T-cell (primary cell): ENCODE measurements at regions not wholly inside any gene's neighbourhood (a gene's known extent, or its start where the extent isn't known, plus 50 kb on each side); places are given as distances from the start of the nearest gene placed in this dataset.
"Not testable (repeated sequence)": the region's sequence is repeated elsewhere in the genome, so short reads cannot be mapped to it uniquely, and the experiment has no call there.

Experiments
- ATAC-seq, 4 experiments: fragments of 200-7000 bp in 3 of 4; fragments of 150-1000 bp in 1 of 4; cut with Tn5 transposase; replicated peaks in 1 of 4; 1 replicate in 3 of 4; 2 replicates in 1 of 4; pipeline ENCODE4 v1.10.0; 2021; ENCODE audit warnings: moderate library complexity in 3 of 4, mild to moderate bottlenecking in 2 of 4, moderate number of reproducible peaks in 1 of 4
- CTCF ChIA-PET, 2 donors: fragments of 300-600 bp; sonication (Branson Sonifier 250); formaldehyde crosslinking; loops; one replicate each; lab custom pipeline; 2022; ENCODE audit warnings: antibody characterized with exemption in 2 of 2; lab: Charles Lee
- POLR2A ChIA-PET, 2 donors: fragments of 300-600 bp; sonication (Branson Sonifier 250); formaldehyde crosslinking; loops; one replicate each; lab custom pipeline; 2022; ENCODE audit warnings: antibody characterized with exemption in 2 of 2; lab: Charles Lee
- DNase-seq, 35 experiments: peaks; one replicate each; pipeline versions ENCODE4 v3.0.0 to v3.0.0-alpha.2; 2013 to 2023
- H3K27ac ChIP-seq: one replicate; pipeline ENCODE4 v1.5.1; 2013; ENCODE audit warnings: low read length
- H3K27me3 ChIP-seq, 2 experiments: replicated peaks in 1 of 2; 1 replicate in 1 of 2; 2 replicates in 1 of 2; pipeline versions ENCODE4 v1.6.1 to v1.7.0; 2013; ENCODE audit warnings: low read length in 1 of 2, mixed read lengths in 1 of 2; ENCODE audit not compliant: control insufficient read depth in 2 of 2, insufficient read depth in 2 of 2; ENCODE audit errors: extremely low read depth in 1 of 2
- H3K36me3 ChIP-seq, 2 donors: 1 replicate in 1 of 2; 2 replicates in 1 of 2; pipeline versions ENCODE4 v1.6.1 to v1.7.0; 2013; ENCODE audit warnings: low read length in 1 of 2; ENCODE audit not compliant: control insufficient read depth in 2 of 2, insufficient read depth in 1 of 2; ENCODE audit errors: extremely low read depth in 1 of 2
- H3K4me1 ChIP-seq, 2 experiments: 1 replicate in 1 of 2; 2 replicates in 1 of 2; pipeline versions ENCODE4 v1.6.1 to v1.7.0; 2013; ENCODE audit warnings: low read length in 2 of 2, mixed read lengths in 1 of 2; ENCODE audit not compliant: insufficient read depth in 2 of 2, control insufficient read depth in 1 of 2; ENCODE audit errors: extremely low read depth in 1 of 2
- H3K4me3 ChIP-seq, 2 donors: 1 replicate in 1 of 2; 2 replicates in 1 of 2; pipeline versions ENCODE4 v1.5.1 to v1.7.0; 2013; ENCODE audit warnings: mild to moderate bottlenecking in 2 of 2, low read length in 1 of 2, moderate library complexity in 1 of 2; ENCODE audit not compliant: control insufficient read depth in 1 of 2; ENCODE audit errors: extremely low read depth in 1 of 2
- H3K9me3 ChIP-seq: 2 replicates; pipeline ENCODE4 v1.7.0; 2013
- H3K27ac Mint-ChIP-seq, 2 donors: one replicate each; pipeline ENCODE4 v1.8.0; 2020 to 2021; ENCODE audit warnings: mild to moderate bottlenecking in 2 of 2, mixed read lengths in 2 of 2
- H3K27me3 Mint-ChIP-seq, 2 donors: one replicate each; pipeline ENCODE4 v1.8.0; 2021 to 2022; ENCODE audit warnings: mixed read lengths in 2 of 2
- H3K36me3 Mint-ChIP-seq: one replicate; pipeline ENCODE4 v1.8.0; 2021; ENCODE audit warnings: mixed read lengths
- H3K4me1 Mint-ChIP-seq, 3 donors: one replicate each; pipeline ENCODE4 v1.8.0; 2020 to 2022; ENCODE audit warnings: mixed read lengths in 3 of 3, mild to moderate bottlenecking in 1 of 3
- H3K4me3 Mint-ChIP-seq, 3 donors: one replicate each; pipeline ENCODE4 v1.8.0; 2020 to 2022; ENCODE audit warnings: mild to moderate bottlenecking in 3 of 3, mixed read lengths in 3 of 3, moderate library complexity in 3 of 3
- H3K9me3 Mint-ChIP-seq, 3 donors: one replicate each; pipeline ENCODE4 v1.8.0; 2020 to 2022; ENCODE audit warnings: mixed read lengths in 3 of 3
- WGBS: methylation state at CpG from one replicate; pipeline ENCODE4 v1.1.5; 2013; ENCODE audit warnings: missing lambda C conversion rate; ENCODE audit not compliant: insufficient coverage; 5-methylcytosine and 5-hydroxymethylcytosine counted together

DNA sequence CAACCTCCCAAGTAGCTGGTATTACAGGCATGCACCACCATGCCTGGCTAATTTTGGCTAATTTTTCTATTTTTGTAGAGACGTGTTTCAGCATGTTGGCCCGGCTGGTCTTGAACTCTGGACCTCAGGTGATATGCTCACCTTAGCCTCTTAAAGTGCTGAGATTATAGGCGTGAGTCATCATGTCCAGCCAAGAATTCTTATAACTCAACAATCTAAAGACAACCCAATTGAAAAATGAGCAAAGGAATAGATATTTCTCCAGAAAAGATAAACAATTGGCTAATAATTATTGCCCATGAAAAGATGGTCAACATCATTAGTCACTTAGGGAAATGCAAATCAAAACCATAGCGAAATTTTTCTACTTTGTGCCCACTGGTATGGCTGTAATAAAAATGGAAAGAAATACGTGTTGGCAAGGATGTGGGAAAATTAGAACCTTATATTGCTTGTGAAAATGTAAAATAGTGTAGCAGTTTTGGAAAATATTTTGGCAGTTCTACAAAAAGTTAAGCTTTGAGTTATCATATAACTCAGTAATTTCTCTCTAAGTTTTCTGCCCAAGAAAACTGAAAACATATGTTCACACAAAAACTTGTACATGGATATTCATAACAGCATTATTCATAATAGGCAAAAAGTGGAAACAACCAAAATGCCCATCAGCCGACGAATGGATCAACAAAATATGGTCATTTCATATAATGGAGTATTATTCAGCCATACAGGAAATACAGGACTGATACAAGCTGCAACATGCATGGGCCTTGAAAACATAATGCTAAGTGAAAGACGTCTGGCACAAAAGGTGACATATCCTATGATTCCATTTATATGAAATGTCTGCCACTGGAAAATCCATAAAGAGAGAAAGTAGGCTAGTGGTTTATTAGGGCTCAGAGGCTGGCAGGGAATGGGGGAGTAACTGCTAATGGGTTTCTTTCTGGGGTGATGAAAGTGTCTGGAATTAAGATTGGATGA, 87.8 kb downstream of the UTRN start:
- ChIA-PET CTCF (no interaction called here), POLR2A (no interaction called here)
- Mint-ChIP-seq H3K27ac (no peak overlapping the region), H3K27me3 (no peaks in the 10 kb centered on the region), H3K9me3 (peaks cover 0 to 4% (median 0%) of the 10 kb centered on the region in 3 donors), H3K4me1 (peaks cover 56 to 72% (median 60%) of the 10 kb centered on the region in 3 donors), H3K4me3 (no peak overlapping the region), H3K36me3 (peaks cover 39% of the 10 kb centered on the region)
- Histone ChIP-seq H3K36me3 (peaks cover 0 to 8% of the 10 kb centered on the region in 2 donors), H3K4me3 (no peak overlapping the region), H3K27ac (no peak overlapping the region), H3K27me3 (no peaks in the 10 kb centered on the region), H3K4me1 (peaks cover 4 to 23% of the 10 kb centered on the region in 2 experiments), H3K9me3 (no peaks in the 10 kb centered on the region)
- 100% methylated on average over 2 of the region's 8 CpGs for WGBS
- ATAC-seq (no peak), DNase-seq (no peak)

DNA sequence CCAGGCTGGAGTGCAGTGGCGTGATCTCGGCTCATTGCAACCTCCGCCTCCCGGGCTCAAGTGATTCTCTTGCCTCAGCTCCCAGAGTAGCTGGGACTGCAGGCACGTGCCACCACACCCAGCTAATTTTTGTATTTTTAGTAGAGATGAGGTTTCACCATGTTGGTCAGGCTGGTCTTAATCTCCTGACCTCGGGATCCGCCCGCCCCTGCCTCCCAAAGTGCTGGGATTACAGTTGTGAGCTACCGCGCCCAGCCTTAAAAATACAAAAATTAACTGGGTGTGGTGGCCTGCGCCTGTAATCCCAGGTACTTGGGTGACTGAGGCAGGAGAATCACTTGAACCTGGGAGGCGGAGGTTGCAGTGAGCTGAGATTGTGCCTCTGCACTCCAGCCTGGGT, 89.4 kb downstream of the UTRN start:
- DNase-seq, H3K4me3 Mint-ChIP-seq, H3K36me3 ChIP-seq, POLR2A ChIA-PET, H3K27ac Mint-ChIP-seq, H3K27ac ChIP-seq, H3K9me3 Mint-ChIP-seq, H3K9me3 ChIP-seq, H3K27me3 ChIP-seq, H3K27me3 Mint-ChIP-seq, ATAC-seq, H3K4me3 ChIP-seq: not testable (repeated sequence)
- H3K4me1 Mint-ChIP-seq = peaks cover 71 to 79% (median 73%) of the 10 kb centered on the region in 3 donors
- peaks cover 37% of the 10 kb centered on the region for H3K36me3 Mint-ChIP-seq
- CTCF ChIA-PET = interaction anchor here in 1 of 2 donors (0.7 kb wide), 1 partner anchor 593 kb away, joined by 11 read pairs; no protein-coding TSS in a partner anchor
- WGBS = no CpG with 5 or more reads among the region's 12 CpGs
- peaks cover 4 to 27% of the 10 kb centered on the region in 2 experiments for H3K4me1 ChIP-seq

DNA sequence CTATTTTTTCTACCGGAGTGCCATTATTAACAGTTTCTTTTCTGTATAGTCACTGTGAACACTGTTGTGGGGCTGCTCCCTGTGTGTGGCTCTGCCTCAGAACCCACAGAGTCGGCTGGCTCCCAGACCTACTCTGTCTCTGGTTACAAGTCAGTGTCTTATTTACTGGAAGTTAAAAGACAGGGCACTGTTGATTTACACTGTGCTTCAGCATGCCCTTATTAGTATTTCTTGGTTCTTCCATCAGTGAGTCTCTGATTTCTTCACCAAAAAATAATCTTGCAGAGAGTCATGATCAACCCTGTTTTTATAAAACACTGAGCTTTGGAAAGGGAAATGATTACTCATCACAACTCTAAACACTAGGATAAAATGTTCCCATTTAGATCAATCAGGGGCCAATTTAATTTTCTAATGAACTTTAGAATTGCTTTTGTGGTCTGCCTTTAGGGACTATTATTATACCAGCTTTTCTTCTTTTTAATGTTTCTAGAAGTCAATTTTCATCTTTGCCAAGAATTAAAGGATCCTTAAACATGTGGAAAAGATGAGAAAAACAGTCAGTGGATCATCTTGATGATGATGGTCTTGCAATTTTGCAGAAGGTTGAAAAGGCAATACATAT, 92.6 kb downstream of the UTRN start:
- peak in 1 of 35 experiments; percentile 7 for DNase-seq
- no peak for ATAC-seq
- POLR2A ChIA-PET = no interaction called here
- CTCF ChIA-PET = no interaction called here
- no peaks in the 10 kb centered on the region for H3K27me3 Mint-ChIP-seq
- peaks cover 36% of the 10 kb centered on the region for H3K36me3 Mint-ChIP-seq
- peaks cover 4 to 21% of the 10 kb centered on the region in 2 experiments for H3K4me1 ChIP-seq
- H3K9me3 ChIP-seq = no peaks in the 10 kb centered on the region
- H3K27me3 ChIP-seq = no peaks in the 10 kb centered on the region
- no peaks in the 10 kb centered on the region for H3K36me3 ChIP-seq
- H3K27ac ChIP-seq = no peak overlapping the region
- H3K4me3 Mint-ChIP-seq = peak overlapping the region in 1 of 3 donors; percentile 9
- no peak overlapping the region for H3K4me3 ChIP-seq
- 17% methylated on average over 1 of the region's 2 CpGs for WGBS
- peaks cover 68 to 77% (median 69%) of the 10 kb centered on the region in 3 donors for H3K4me1 Mint-ChIP-seq
- H3K9me3 Mint-ChIP-seq = peaks cover 4 to 11% (median 10%) of the 10 kb centered on the region in 3 donors
- H3K27ac Mint-ChIP-seq = peak overlapping the region; percentile 9 to 67

DNA sequence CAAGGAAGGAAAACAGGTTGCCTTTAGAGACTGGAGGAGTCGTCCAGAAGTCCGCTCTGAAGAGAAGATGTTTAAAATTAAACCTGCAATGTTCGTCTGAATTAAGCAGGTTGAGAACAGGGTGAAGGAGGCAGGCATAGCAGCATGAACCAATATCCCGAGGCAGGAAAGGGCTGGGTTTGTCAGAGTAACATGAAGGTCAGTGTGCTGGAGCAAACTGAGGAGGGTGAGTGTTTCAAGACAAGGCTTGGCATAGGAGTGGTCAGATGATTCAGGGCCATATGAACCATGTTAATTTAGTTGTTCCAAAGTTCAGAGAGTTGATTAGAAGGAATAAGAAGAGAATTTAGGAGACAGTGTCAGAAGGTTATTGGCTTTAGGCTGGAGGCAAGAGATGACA, 93.3 kb downstream of the UTRN start:
- Histone ChIP-seq H3K36me3 (no peaks in the 10 kb centered on the region), H3K4me3 (no peak overlapping the region), H3K27ac (no peak overlapping the region), H3K9me3 (no peaks in the 10 kb centered on the region), H3K4me1 (peaks cover 4 to 21% of the 10 kb centered on the region in 2 experiments), H3K27me3 (no peaks in the 10 kb centered on the region)
- Mint-ChIP-seq H3K4me1 (peaks cover 64 to 74% (median 67%) of the 10 kb centered on the region in 3 donors), H3K36me3 (peaks cover 34% of the 10 kb centered on the region), H3K4me3 (no peak overlapping the region), H3K9me3 (peaks cover 4 to 11% (median 10%) of the 10 kb centered on the region in 3 donors), H3K27ac (peak overlapping the region in 1 of 2 donors; percentile 23), H3K27me3 (no peaks in the 10 kb centered on the region)
- CTCF ChIA-PET = interaction anchor here in 1 of 2 donors (1.0 kb wide), 1 partner anchor 13 kb away, joined by 3 read pairs; no protein-coding TSS in a partner anchor
- DNase-seq = no peak
- no peak for ATAC-seq
- 69% methylated on average over 4 of the region's 4 CpGs for WGBS
- POLR2A ChIA-PET = no interaction called here

DNA sequence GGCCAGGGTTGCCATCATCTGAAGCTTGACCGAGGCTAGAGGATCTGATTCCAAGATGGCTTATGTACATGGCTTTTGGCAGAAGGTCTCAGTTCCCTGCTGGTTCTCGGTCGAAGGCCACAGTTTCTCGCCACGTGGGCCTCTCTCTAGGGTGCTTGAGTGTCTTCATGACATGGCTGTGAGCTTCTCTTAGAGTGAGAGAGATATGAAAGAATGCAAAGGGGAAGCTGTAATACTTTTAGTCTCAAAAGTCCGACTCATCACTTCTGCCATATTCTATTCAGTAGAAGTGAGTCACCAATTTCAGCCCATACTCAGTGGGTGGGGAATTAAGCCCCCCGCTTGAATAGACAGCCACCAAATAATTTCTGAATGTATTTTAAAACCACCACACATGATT, 94.2 kb downstream of the UTRN start:
- WGBS = 97% methylated on average over 4 of the region's 7 CpGs
- no peaks in the 10 kb centered on the region for H3K27me3 ChIP-seq
- H3K27me3 Mint-ChIP-seq = no peaks in the 10 kb centered on the region
- ATAC-seq (no peak), DNase-seq (no peak)
- ChIA-PET POLR2A (no interaction called here), CTCF (interaction anchor here in 1 of 2 donors (1.0 kb wide), 1 partner anchor 12 kb away, joined by 3 read pairs; no protein-coding TSS in a partner anchor)
- no peak overlapping the region for H3K4me3 ChIP-seq
- peaks cover 4 to 24% of the 10 kb centered on the region in 2 experiments for H3K4me1 ChIP-seq
- H3K9me3 ChIP-seq = no peaks in the 10 kb centered on the region
- H3K36me3 Mint-ChIP-seq = peaks cover 39% of the 10 kb centered on the region
- H3K27ac ChIP-seq = no peak overlapping the region
- H3K36me3 ChIP-seq = no peaks in the 10 kb centered on the region
- peaks cover 63 to 74% (median 69%) of the 10 kb centered on the region in 3 donors for H3K4me1 Mint-ChIP-seq
- peaks cover 4 to 11% (median 10%) of the 10 kb centered on the region in 3 donors for H3K9me3 Mint-ChIP-seq
- H3K4me3 Mint-ChIP-seq = no peak overlapping the region
- no peak overlapping the region for H3K27ac Mint-ChIP-seq

DNA sequence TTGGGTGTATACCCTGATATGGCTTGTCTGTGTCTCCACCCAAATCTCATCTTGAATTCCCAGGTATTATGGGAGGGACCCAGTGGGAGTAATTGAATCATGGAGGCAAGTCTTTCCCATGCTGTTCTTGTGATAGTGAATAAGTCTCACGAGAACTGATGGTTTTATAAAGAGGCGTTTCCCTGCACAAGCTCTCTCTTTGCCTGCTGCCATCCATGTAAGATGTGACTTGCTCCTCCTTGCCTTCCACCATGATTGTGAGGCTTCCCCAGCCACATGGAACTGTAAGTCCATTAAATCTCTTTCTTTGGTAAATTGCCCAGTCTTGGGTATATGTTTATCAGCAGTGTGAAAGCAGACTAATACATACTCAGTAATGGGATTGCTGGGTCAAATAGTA, 96.4 kb downstream of the UTRN start:
- peaks cover 4 to 11% (median 10%) of the 10 kb centered on the region in 3 donors for H3K9me3 Mint-ChIP-seq
- H3K36me3 ChIP-seq, H3K27me3 Mint-ChIP-seq, H3K27ac ChIP-seq, H3K4me3 Mint-ChIP-seq, H3K27ac Mint-ChIP-seq, ATAC-seq, H3K9me3 ChIP-seq, DNase-seq, POLR2A ChIA-PET, CTCF ChIA-PET, H3K27me3 ChIP-seq, H3K4me3 ChIP-seq: not testable (repeated sequence)
- peaks cover 40% of the 10 kb centered on the region for H3K36me3 Mint-ChIP-seq
- H3K4me1 ChIP-seq = peaks cover 2 to 18% of the 10 kb centered on the region in 2 experiments
- peaks cover 61 to 78% (median 76%) of the 10 kb centered on the region in 3 donors for H3K4me1 Mint-ChIP-seq
- 100% methylated on average over 1 of the region's 2 CpGs for WGBS
